ENCODE measurements at regions not wholly inside any gene's neighbourhood (a gene's known extent, or its start where the extent isn't known, plus 50 kb on each side); places are given as distances from the start of the nearest gene placed in this dataset.
"Not testable (repeated sequence)": the region's sequence is repeated elsewhere in the genome, so short reads cannot be mapped to it uniquely, and the experiment has no call there.

DNA sequence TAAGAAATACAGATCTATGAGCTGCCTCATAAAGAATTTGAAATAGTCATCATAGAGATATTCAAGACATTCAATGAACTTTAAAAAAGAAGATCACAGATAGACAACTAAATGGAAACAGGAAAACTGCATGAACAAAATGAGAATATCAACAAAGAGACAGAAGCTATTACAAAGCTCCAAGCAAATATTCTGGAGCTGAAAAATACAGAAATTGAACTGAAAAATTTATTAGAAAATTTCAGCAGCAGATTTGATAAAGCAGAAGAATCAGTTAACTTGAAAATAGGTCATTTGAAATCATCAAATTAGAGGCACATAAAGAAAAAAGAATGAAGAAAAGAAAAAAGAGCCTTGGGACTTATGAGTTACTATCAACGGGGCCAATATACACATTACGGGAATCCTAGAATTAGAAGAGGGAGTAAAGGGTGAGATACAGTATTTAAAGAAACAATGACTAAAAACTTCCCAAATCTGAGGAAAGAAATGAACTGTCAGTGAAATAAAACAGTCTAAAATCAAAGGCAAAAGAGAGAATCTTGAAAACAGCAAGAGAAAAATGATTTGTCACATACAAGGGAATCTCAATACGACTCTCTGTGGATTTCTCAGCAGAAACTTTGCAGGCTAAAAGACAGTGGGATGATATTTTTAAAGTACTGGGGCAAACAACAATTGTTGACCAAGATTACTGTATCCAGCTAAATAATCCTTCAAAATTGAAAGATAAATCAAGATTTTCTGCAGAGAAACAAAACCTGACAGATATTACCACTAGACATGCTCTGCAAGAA, 641.6 kb downstream of the ANKRD50 start:
- DNase-seq = no peak

DNA sequence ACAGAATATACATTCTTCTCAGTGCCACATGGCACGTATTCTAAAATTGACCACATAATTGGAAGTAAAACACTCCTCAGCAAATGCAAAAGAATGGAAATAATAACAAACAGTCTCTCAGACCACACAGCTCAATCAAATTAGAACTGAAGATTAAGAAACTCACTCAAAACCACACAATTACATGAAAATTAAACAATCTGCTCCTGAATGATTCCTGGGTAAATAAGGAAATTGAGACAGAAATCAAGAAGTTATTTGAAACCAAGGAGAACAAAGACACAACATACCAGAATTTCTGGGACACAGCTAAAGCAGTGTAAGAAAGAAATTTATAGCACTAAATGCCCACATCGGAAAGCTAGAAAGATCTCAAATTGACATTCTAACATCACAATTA, 637.3 kb downstream of the ANKRD50 start:
- not testable (repeated sequence) for DNase-seq

DNA sequence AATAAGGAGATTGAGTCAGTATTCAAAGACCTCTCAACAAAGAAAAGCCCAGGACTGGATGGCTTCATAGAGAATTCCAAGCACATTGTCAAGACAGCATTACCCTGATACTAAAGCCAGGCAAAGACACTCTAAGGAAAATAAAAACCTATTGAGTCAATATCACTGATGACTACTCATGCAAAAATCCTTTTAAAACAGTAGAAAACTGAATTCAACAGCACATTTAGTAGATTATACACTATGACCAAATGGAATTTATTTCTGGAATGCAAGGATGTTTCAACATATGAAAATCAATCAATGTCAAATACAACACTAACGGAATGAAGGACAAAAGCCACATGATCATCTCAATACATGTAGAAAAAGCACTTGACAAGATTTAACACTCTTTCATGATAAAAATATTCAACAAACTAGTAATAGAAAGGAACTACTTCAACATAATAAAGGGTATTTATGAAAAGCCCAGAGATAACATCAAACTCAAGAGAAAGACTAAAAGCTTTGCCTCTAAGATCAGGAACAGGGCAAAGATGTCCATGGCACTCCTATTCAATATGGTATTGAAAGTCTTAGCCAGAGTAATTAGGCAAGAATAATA, 633.3 kb downstream of the ANKRD50 start:
- DNase-seq = no peak

- no peak for DNase-seq
Measured at GRCh38 chr4:124083711-124084110, 628.8 kb downstream of the ANKRD50 start.

GRCh38 chr4:124085561-124086180, 626.9 kb downstream of the ANKRD50 start:
- no peak for DNase-seq

- DNase-seq = no peak
Measured at GRCh38 chr4:124090021-124090420, 622.5 kb downstream of the ANKRD50 start.

GRCh38 chr4:124092101-124092500, 620.4 kb downstream of the ANKRD50 start:
- no peak for DNase-seq

DNA sequence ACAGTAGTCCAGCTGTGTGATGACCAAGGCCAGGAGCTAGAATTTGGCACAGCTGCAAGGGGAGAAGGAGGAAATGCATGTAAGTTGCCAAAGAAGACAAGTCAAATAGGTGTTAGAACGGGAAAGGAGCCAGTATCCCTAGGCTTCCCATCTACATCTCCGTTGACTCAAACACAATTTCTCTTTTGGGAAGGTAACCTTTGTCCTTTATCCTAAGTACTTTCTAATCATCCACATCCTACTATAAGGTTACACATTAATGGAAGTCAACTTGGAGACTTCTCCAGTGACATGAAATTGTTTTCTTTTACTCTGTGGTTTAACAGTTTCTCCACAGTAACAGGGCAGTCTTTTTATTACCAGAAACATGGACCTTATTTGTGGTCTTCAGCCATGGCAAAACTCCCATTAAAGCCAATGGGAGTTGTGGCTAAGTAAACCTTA, 620.0 kb downstream of the ANKRD50 start:
- peak; percentile 67 for DNase-seq

DNA sequence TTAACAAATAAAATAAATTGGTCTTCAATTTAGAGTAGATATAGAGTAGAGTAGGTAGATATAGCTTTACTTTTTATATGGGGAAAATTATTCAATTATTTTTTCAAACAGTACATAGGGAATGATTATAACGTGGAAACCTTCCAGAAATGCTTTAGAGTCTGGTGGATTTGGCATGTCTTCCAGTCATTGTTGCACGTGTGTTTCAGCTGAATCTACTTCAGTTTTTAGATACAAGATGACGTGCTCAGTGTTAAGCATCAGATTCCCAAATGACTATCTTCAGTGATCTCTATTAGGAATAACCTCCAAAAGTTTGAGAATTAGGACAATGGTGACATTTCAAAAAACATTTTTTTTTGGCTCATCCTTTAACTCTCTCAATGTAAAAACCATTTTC, 616.9 kb downstream of the ANKRD50 start:
- no peak for DNase-seq

GRCh38 chr4:124096290-124096689, 616.2 kb downstream of the ANKRD50 start:
- DNase-seq = no peak

DNA sequence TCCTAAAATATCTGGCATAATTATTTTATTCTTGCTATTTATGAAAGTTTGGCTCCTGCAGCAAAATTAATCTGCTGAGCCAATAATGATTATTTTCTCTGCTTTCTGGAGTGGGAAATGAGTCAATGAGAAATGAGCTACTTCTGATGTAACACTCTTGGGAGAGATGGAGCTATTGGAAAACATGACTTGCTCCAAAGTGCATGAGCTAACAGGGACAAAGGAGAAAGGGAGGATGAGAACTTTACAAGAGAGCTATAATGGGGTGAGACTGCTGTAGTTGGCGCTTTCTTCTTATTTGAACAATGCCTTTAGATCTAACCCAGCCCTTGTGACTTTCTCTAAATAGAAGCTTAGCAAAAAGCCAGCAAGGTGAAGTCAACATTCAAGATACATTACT, 615.1 kb downstream of the ANKRD50 start:
- no peak for DNase-seq

DNA sequence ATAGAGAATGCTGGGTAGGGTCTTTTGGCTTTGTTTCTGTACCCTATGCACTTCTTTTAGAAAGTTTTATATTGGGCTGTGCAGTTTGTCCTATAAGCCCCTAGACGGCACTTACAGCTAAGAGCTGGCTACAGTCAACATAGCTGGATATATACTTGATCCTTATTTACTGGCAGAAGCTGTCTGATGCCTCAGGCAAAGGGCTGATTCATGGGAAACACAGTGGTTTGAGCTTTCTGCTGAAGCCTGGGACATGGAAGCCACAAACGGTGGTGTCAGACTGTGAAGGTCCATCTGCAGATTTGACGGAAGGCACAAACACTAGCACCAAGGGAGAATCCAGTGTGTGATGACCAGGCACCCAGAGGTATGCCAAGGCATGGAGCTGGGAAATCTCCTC, 608.4 kb downstream of the ANKRD50 start:
- DNase-seq = no peak

DNA sequence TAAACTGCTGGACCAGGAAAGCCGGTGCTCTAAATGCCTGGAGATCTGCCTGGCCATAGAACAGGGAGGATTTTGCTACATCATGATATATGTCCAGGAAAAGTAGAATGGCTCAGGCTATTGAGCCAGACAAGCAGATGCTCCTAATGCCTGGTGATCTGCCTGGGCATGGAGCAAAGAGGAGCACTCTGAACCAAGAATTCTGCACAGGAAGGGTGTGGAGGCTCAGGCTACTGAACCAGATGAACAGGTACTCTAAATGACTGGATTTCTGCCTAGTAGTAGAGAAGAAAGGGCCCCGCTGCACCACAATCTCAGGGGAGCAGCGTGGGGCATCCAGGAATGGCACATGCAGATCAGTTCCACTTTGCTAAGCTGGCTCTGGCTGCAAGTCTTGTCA, 607.9 kb downstream of the ANKRD50 start:
- DNase-seq = no peak

- no peak for DNase-seq
Measured at GRCh38 chr4:124105212-124105611, 607.3 kb downstream of the ANKRD50 start.

DNA sequence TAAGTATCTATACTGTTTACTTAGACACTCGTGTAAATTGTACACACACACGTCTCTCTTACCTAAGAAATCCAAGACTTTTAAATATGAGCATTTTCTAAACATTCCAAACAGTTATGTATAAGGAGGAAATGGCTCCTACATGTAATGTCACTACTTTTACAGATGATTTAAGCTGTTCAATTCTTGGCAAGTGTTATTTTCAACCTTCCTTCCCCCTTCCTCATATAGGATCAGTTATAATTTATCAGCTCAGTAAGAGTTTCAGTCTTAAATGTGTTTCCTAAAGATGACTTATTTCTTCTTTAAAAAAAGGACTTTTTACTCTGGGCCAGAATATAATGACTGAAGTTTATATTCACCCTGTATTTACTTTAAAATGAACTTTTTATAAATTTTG, 601.1 kb downstream of the ANKRD50 start:
- DNase-seq = no peak

DNA sequence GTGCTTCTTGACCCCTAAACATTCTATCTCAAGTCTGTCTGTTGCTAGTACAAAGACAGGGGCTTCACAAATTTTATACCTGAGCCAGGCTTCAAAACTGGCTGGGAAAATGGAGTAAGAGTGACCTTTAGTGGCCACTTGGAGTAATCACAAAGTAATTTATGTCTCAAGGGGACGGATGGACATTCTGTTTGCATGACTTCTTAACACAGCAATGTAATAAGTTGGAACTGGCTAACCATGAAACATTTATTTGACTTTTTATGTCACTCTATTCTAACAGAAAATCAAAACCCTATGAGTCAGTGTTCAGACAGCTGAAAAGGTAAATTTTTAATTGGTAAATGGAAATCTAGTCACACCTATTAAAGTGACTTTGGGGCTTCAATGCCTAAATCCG, 600.6 kb downstream of the ANKRD50 start:
- DNase-seq = peak; percentile 67

- DNase-seq = no peak
Measured at GRCh38 chr4:124118061-124118460, 594.5 kb downstream of the ANKRD50 start.

GRCh38 chr4:124121461-124121971, 591.0 kb downstream of the ANKRD50 start:
- DNase-seq = no peak

- no peak for DNase-seq
Measured at GRCh38 chr4:124123181-124123580, 589.4 kb downstream of the ANKRD50 start.

GRCh38 chr4:124123721-124124120, 588.8 kb downstream of the ANKRD50 start:
- no peak for DNase-seq

DNA sequence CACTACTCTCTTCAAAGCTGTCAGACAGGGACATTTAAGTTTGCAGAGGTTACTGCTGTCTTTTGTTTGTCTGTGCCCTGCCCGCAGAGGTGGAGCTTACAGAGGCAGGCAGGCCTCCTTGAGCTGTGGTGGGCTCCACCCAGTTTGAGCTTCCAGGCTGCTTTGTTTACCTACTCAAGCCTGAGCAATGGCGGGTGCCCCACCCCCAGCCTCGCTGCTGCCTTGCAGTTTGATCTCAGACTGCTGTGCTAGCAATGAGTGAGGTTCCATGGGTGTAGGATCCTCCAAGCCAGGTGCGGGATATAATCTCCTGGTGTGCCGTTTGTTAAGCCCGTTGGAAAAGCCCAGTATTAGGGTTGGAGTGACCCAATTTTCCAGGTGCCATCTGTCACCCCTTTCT, 581.2 kb downstream of the ANKRD50 start:
- not testable (repeated sequence) for DNase-seq

DNA sequence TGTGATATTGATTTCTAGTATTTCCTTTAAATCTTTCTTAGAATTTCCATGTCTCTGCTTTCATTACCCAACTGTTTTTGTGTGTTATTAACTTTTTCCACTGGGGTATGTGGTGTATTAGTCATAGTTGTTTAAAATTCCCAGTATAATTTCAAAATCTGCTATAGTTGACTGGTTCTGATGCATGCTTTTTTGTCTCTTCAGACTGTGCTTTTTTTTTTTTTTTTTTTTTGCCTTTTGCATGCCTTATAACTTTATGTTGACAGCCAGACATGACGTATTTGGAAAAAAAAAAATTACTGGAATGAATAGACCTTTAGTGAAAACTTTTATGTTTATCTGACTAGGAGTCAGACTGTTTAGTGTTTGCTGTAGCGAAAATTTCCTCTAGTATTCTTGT, 580.4 kb downstream of the ANKRD50 start:
- no peak for DNase-seq

DNA sequence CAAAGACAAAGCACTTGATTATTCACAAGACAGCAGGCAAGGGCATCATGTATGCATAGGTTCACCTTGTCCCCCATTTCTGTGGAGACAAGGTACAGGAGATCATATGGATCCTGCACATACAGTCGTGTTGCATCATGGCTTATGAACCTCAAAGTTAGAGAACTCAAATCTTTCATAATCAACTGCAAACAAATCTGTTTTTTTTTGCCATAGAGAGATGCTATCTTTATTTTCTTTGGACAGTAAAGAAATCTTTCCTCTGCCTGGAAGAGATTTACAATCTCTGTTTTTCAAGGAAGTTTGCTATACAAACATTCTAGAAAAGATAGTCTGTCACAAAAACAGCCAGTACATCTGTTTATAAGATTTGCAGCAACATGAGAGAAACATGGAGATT, 578.8 kb downstream of the ANKRD50 start:
- DNase-seq = no peak

- DNase-seq = no peak
Measured at GRCh38 chr4:124135409-124135813, 577.1 kb downstream of the ANKRD50 start.
